ENCODE measurements at regions not wholly inside any gene's neighbourhood (a gene's known extent, or its start where the extent isn't known, plus 50 kb on each side); places are given as distances from the start of the nearest gene placed in this dataset.

- no peak for TF ChIP-seq CTCF (IDR thresholded peaks at IDR 0.05; ENCODE audit: low read depth, low read length)
- no peak for DNase-seq (ENCODE audit: low read depth in 2 of 2)
Observed at GRCh38 chr2:22842205-22842869, 542.6 kb upstream of the KLHL29 start.

GRCh38 chr2:22843919-22844537, 541.0 kb upstream of the KLHL29 start:
- H3K4me3 ChIP-seq (replicated peaks in 1 of 2; ENCODE audit: low read depth in 2 of 2, low read length in 2 of 2): no peak overlapping the region
- no peak for DNase-seq (ENCODE audit: low read depth in 2 of 2)
- TF ChIP-seq CTCF (IDR thresholded peaks at IDR 0.05; ENCODE audit: low read depth, low read length): no peak

More at GRCh38 chr2:22842205-22842869, 542.6 kb upstream of the KLHL29 start:
- no peak overlapping the region for H3K4me3 ChIP-seq (replicated peaks in 1 of 2; ENCODE audit: low read depth in 2 of 2, low read length in 2 of 2)

- no peak overlapping the region for H3K4me3 ChIP-seq (replicated peaks in 1 of 2; ENCODE audit: low read depth in 2 of 2, low read length in 2 of 2)
- TF ChIP-seq CTCF (IDR thresholded peaks at IDR 0.05; ENCODE audit: low read depth, low read length): no peak
- DNase-seq (ENCODE audit: low read depth in 2 of 2): no peak
Observed at GRCh38 chr2:22850310-22850709, 534.7 kb upstream of the KLHL29 start.

GRCh38 chr2:22854588-22854987, 530.4 kb upstream of the KLHL29 start:
- TF ChIP-seq CTCF (IDR thresholded peaks at IDR 0.05; ENCODE audit: low read depth, low read length): no peak
- no peak for DNase-seq (ENCODE audit: low read depth in 2 of 2)

GRCh38 chr2:22855081-22855480, 529.9 kb upstream of the KLHL29 start:
- H3K4me3 ChIP-seq (replicated peaks in 1 of 2; ENCODE audit: low read depth in 2 of 2, low read length in 2 of 2): no peak overlapping the region
- no peak for DNase-seq (ENCODE audit: low read depth in 2 of 2)
- TF ChIP-seq CTCF (IDR thresholded peaks at IDR 0.05; ENCODE audit: low read depth, low read length): no peak

More at GRCh38 chr2:22854588-22854987, 530.4 kb upstream of the KLHL29 start:
- no peak overlapping the region for H3K4me3 ChIP-seq (replicated peaks in 1 of 2; ENCODE audit: low read depth in 2 of 2, low read length in 2 of 2)

- DNase-seq (ENCODE audit: low read depth in 2 of 2): no peak
- TF ChIP-seq CTCF (IDR thresholded peaks at IDR 0.05; ENCODE audit: low read depth, low read length): no peak
- no peak overlapping the region for H3K4me3 ChIP-seq (replicated peaks in 1 of 2; ENCODE audit: low read depth in 2 of 2, low read length in 2 of 2)
Observed at GRCh38 chr2:22855761-22856184, 529.2 kb upstream of the KLHL29 start.

All from cardiac fibroblast (primary cell).